RWPE2 (cell line): ENCODE measurements at regions not wholly inside any gene's neighbourhood (a gene's known extent, or its start where the extent isn't known, plus 50 kb on each side); places are given as distances from the start of the nearest gene placed in this dataset.
"Not testable (repeated sequence)": the region's sequence is repeated elsewhere in the genome, so short reads cannot be mapped to it uniquely, and the experiment has no call there.

ENCODE experiments used
- ATAC-seq: fragments of 200-7000 bp; cut with Tn5 transposase; 3 replicates; pipeline ENCODE4 v1.9.1; 2021; ENCODE audit warnings: low read depth
- DNase-seq: peaks from one replicate; pipeline ENCODE4 v3.0.0-alpha.2; 2020; ENCODE audit warnings: low spot score
- H3K27ac ChIP-seq: fragments of 450-650 bp; 2 replicates; pipeline ENCODE4 v1.5.1; 2017; ENCODE audit warnings: mild to moderate bottlenecking; ENCODE audit not compliant: poor library complexity, severe bottlenecking
- H3K27me3 ChIP-seq: fragments of 250-450 bp; sonication (Bioruptor Pico); 2 replicates; pipeline ENCODE4 v1.5.1; 2021; ENCODE audit warnings: mild to moderate bottlenecking, moderate library complexity; ENCODE audit not compliant: insufficient read depth, poor library complexity, severe bottlenecking
- H3K36me3 ChIP-seq: fragments of 250-450 bp; sonication (Bioruptor Pico); 2 replicates; pipeline ENCODE4 v1.5.1; 2020; ENCODE audit warnings: low read depth, mild to moderate bottlenecking, moderate library complexity
- H3K4me1 ChIP-seq: fragments of 250-450 bp; sonication (Bioruptor Pico); 2 replicates; pipeline ENCODE4 v1.5.1; 2021; ENCODE audit warnings: mild to moderate bottlenecking, moderate library complexity; ENCODE audit not compliant: insufficient read depth, poor library complexity, severe bottlenecking
- H3K4me3 ChIP-seq: fragments of 250-450 bp; sonication (Bioruptor Pico); 2 replicates; pipeline ENCODE4 v1.5.1; 2021; ENCODE audit warnings: mild to moderate bottlenecking, moderate library complexity; ENCODE audit not compliant: severe bottlenecking
- H3K9me3 ChIP-seq: fragments of 250-450 bp; sonication (Bioruptor Pico); 2 replicates; pipeline ENCODE4 v1.5.1; 2021; ENCODE audit warnings: mild to moderate bottlenecking, moderate library complexity; ENCODE audit not compliant: severe bottlenecking
- TF ChIP-seq, protein P1 (sequence below): fragments of 450-650 bp; IDR thresholded peaks from one replicate; pipeline ENCODE4 v1.5.1; 2017; ENCODE audit warnings: mild to moderate bottlenecking, moderate library complexity; ENCODE audit not compliant: poor library complexity, severe bottlenecking

DNA sequence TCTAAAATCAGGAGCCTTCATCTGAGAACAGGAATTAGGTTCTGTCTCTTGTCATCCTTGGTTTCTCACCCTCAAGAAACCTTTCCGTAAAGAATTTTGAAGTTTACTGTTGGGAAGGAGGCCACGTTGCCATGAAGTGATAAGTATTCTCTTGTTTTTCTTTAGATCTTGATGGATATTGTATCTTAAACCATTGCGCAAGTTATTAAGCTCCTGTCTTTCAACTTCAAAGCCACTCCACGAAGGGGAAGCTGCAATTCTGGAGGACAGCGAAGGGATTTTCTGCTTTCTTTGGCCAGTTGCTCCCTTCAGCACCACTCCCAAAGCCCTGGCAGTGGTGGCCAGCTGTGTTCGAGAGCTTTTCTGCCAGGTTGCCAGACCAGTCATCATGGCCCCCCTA, 198.1 kb upstream of the EXOC2 start:
- no peaks in the 10 kb centered on the region for H3K27me3 ChIP-seq
- ATAC-seq (no peak), DNase-seq (no peak)
- H3K27ac ChIP-seq = no peak overlapping the region
- H3K4me1 ChIP-seq = no peaks in the 10 kb centered on the region
- TF ChIP-seq, protein P1, sequence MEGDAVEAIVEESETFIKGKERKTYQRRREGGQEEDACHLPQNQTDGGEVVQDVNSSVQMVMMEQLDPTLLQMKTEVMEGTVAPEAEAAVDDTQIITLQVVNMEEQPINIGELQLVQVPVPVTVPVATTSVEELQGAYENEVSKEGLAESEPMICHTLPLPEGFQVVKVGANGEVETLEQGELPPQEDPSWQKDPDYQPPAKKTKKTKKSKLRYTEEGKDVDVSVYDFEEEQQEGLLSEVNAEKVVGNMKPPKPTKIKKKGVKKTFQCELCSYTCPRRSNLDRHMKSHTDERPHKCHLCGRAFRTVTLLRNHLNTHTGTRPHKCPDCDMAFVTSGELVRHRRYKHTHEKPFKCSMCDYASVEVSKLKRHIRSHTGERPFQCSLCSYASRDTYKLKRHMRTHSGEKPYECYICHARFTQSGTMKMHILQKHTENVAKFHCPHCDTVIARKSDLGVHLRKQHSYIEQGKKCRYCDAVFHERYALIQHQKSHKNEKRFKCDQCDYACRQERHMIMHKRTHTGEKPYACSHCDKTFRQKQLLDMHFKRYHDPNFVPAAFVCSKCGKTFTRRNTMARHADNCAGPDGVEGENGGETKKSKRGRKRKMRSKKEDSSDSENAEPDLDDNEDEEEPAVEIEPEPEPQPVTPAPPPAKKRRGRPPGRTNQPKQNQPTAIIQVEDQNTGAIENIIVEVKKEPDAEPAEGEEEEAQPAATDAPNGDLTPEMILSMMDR = no peak
- no peak overlapping the region for H3K4me3 ChIP-seq
- H3K36me3 ChIP-seq = no peaks in the 10 kb centered on the region
- H3K9me3 ChIP-seq = no peaks in the 10 kb centered on the region

DNA sequence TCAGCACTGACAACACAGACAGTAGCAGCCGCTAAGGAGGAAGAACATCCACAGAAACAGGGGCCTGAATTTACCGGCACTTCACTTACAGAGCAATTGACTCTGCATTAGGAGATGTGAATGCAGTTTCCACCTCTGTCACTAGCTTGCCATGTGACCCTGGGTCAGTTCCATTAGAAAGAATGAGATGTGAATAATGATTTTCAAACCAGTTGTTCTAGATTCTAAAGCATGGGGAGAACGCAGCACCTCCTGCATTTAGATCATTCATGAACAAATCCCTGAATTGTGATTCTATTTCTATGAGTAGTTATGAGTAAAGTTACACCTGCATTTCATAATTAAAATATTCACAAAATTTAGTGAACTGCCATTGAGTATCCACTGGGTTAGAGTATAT, 197.3 kb upstream of the EXOC2 start:
- no peak overlapping the region for H3K4me3 ChIP-seq
- ATAC-seq = no peak
- TF ChIP-seq, protein P1 = no peak
- no peak for DNase-seq
- H3K9me3 ChIP-seq = no peaks in the 10 kb centered on the region
- no peaks in the 10 kb centered on the region for H3K27me3 ChIP-seq
- no peaks in the 10 kb centered on the region for H3K36me3 ChIP-seq
- H3K4me1 ChIP-seq = peaks cover 3% of the 10 kb centered on the region
- no peak overlapping the region for H3K27ac ChIP-seq

DNA sequence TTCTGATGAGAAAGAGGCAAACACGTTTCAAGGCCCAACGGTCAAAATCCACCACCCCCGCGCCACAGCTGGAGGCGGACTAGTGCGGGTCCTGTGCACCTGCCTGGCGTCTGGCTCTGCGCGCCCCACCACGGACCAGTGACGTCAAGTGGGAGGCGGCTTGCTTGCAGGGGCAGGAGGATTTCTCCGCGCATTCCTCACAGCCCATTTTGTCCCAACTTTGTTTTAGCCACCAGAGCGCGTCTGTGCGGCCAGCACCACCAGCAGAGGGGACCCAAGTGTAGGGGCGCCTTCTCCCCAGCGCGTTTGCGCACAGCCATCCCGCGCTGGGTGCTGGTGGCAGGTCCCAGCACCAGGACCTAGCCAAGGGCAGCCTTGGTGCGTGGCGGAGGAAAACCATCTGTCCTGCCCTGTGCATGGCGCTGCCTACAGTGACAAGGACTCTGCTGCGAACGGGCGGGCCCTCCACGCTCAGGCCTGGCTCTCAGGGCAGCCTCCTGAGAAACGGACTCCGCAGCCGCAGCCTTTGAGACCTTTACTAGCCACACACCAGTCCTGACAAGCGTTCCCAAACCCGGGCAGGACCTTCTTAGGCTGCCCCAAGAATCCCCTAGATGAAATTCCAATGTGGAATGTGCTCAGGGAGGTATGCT, 194.8 kb upstream of the EXOC2 start:
- H3K27ac ChIP-seq = no peak overlapping the region
- no peaks in the 10 kb centered on the region for H3K36me3 ChIP-seq
- ATAC-seq (no peak), DNase-seq (no peak)
- TF ChIP-seq, protein P1 = no peak
- no peaks in the 10 kb centered on the region for H3K9me3 ChIP-seq
- peaks cover 8% of the 10 kb centered on the region for H3K4me1 ChIP-seq
- H3K4me3 ChIP-seq = no peak overlapping the region
- no peaks in the 10 kb centered on the region for H3K27me3 ChIP-seq

DNA sequence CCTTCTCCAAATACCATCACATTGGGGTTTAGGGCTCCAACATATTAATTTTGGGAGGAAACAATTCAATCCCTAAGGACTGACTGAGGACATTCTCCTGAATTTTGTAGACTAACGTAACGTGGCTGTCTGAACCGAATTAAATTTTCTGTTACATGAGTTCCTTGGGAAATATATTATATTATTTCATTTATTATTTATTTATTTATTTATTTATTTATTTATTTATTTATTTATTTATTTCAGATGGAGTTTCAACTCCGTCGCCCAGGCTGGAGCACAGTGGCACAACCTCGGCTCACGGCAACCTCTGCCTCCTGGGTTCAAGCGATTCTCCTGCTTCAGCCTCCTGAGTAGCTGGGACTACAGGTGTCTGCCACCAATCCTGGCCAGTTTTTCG, 193.2 kb upstream of the EXOC2 start:
- not testable (repeated sequence) for H3K27me3 ChIP-seq, ATAC-seq, DNase-seq, H3K9me3 ChIP-seq, H3K4me3 ChIP-seq, H3K27ac ChIP-seq, H3K4me1 ChIP-seq, H3K36me3 ChIP-seq

DNA sequence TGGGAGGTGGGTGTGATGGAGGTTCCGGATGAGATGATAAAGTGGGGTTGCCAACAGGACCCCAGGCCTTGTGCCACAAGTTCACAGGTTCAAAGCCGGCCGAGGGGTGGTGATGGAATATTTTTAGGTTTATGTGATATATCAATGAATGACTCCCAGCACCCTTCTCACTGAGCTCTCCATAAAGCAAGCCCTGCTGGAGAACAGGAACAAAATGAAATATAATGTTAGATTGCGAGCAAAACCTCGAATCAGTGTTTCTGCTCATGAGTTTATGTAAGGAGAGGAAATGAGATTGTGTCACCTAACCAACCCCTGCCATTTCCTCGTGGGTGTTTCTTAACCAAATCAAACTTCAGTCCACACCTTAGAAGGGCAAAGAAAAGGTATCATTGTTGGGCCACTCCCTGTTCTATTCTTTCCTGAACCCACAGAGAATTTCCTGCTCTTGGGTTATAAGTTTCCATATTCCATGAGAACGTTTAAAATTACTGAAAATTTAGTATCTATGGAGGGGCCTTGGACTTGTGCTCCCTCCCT, 192.2 kb upstream of the EXOC2 start:
- no peak overlapping the region for H3K27ac ChIP-seq
- TF ChIP-seq, protein P1 = no peak
- no peaks in the 10 kb centered on the region for H3K9me3 ChIP-seq
- DNase-seq (no peak), ATAC-seq (no peak)
- peaks cover 8% of the 10 kb centered on the region for H3K4me1 ChIP-seq
- H3K27me3 ChIP-seq = no peaks in the 10 kb centered on the region
- H3K36me3 ChIP-seq = no peaks in the 10 kb centered on the region
- H3K4me3 ChIP-seq = no peak overlapping the region
